NT2/D1 (cell line): ENCODE measurements at regions not wholly inside any gene's neighbourhood (a gene's known extent, or its start where the extent isn't known, plus 50 kb on each side); places are given as distances from the start of the nearest gene placed in this dataset.
"Not testable (repeated sequence)": the region's sequence is repeated elsewhere in the genome, so short reads cannot be mapped to it uniquely, and the experiment has no call there.

Experiments
- YY1 ChIP-seq: IDR thresholded peaks from 2 replicates; pipeline ENCODE4 v1.6.1; 2011; ENCODE audit not compliant: insufficient read length, insufficient read depth
- ZNF274 ChIP-seq: IDR thresholded peaks from 2 replicates; pipeline ENCODE4 v1.6.1; 2011; ENCODE audit warnings: mild to moderate bottlenecking, low read depth, low read length

GRCh38 chrY:21659057-21659456, 124.4 kb downstream of the RBMY1A1 start:
- not testable (repeated sequence) for TF ChIP-seq ZNF274, YY1
